Left renal cortex interstitium (tissue), 4 donors: ENCODE measurements at regions not wholly inside any gene's neighbourhood (a gene's known extent, or its start where the extent isn't known, plus 50 kb on each side); places are given as distances from the start of the nearest gene placed in this dataset.
"Not testable (repeated sequence)": the region's sequence is repeated elsewhere in the genome, so short reads cannot be mapped to it uniquely, and the experiment has no call there.

ENCODE experiments used
- DNase-seq, 4 donors: peaks; one replicate each; pipeline ENCODE4 v3.0.0-alpha.2; 2013; ENCODE audit warnings: low read depth in 4 of 4, low spot score in 2 of 4, missing footprints in 1 of 4

DNA sequence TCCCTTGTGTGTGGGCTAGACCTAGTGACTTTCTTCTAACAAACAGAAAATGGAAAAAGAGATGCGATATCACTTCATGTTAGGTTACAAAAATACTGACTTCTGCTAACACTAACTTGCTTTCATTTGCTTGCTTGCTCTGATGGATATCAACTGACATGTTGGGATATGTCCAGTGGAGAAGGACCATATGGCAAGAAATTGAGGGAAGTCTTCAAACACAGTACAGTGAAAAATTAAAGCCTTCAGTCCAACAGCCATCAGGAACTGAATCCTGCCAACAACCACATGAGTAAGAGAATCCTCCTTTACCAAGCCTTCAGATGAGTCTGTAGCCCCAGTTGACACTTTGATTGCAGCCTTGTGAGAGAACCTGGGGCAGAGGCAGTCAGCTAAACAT is 143.9 kb downstream of the MAIP1 start:
- DNase-seq: no peak

DNA sequence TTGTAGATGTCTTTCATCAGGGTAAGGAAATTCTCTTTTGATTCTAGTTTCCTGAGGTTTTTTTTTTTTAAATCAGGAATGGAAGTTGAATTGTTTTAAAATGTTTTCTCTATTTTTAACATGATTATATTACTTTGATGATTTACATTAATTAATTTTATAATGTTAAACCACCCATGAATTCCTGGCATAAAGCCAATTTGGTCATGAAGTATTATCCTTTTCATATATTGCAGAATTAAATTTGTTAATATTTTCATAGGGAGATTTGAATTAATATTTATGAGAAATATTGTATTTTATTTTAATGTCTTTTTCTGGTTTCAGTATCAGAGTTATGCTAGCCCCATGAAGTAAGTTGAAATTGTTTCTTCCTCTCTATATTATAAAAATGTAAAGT is 144.6 kb downstream of the MAIP1 start:
- DNase-seq: no peak

GRCh38 chr2:200101922-200102321 is 146.5 kb downstream of the MAIP1 start:
- DNase-seq: no peak

DNA sequence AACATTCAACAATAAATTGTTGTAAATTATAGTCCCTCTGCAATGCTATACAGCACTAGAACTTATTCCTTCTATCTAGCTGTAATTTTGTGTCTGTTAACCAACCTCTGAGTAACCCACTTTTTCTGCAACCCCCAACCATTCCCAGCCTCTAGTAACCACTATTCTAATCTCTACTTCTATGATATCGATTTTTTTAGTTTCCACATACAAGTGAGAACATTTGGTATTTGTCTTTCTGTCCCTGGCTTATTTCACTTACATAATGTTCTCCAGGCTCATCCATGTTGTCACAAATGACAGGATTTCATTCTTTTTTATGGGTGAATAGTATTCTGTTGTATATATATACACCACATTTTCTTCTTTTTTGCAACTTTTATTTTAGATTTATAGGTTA is 147.6 kb downstream of the MAIP1 start:
- no peak for DNase-seq

DNA sequence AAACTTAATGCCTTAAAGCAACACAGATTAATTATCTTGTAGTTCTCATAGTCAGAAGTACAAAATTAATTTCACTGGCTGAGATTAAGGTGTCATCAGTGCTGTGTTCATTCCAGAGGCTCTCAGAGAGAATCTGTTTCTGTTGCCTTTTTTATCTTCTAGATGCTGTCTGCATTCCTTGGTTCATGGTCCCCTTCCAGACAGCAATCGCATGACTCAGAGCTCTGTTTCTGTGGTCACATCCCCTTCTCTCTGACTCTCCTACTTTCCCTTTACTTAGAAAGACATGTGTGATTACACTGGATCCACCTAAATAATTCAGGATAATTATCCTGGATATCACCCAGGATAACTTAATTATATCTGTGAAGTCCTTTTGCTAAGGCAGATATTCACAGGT is 148.6 kb downstream of the MAIP1 start:
- no peak for DNase-seq

DNA sequence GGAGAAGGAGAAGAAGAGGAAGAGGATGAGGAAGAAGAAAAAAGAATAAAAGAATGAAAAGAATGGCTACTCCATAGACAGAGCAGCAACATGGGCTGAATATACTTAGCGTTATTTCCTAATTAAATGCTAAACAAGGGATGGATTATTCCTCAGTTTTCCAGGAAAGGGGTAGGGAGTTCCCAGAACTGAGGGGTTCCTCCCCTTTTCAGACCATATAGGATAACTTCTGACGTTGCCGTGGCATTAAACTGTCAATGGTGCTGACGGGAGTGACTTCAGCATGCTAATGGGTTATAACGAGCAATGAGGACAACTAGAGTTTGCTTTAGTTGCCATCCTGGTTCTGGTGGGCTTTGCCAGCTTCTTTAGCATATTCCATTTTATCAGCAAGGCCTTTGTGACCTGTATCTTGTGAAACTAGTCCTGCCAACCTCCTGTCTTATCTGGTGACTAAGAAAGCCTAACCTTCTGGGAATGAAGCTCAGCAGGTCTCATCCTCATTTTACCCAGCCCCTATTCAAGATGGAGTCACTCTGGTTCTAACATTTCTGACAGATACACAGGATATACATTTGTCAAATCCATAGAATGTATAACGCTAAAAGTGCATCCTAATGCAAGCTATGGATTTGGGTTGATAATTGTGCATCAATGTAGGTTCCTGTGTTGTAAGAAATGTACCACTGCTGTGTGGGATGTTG is 152.3 kb downstream of the MAIP1 start:
- no peak for DNase-seq

DNA sequence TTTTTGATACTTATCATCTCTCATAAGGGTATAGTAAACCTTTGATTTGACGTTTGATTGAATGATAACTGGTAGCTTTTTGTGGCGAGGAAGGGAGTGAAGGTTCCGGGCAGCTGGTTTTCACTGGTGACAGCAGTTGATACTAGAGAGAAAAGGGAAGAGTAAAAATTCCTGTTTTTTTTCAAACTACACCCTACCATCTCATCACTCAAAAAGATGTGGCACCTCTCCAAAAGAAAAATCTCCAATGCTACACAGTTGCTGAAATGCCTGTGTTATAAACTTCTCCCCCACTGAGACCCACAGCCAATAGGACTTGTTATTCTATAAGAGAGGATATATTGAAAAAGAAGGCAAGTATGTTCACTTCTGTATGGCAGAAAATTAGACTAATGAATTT is 154.0 kb downstream of the MAIP1 start:
- no peak for DNase-seq

DNA sequence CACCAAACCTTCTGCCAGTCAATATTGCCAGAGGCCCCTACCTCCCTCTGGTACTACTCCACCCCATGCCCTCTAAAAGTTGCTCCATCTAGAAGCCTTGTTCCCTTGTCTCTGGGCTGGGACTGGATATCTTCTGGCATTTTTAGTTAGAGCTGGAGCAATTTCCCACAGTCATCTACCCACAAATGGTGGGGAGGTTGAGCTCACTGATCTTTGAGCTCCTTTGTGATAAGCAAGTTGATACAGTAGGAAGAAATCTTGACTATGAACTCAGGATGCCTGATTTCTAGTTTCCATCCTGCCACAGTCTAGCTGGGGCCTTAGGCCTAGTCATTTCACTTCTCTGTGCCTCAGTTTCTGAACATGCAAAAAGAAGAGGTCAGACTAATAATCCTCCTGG is 155.0 kb downstream of the MAIP1 start:
- no peak for DNase-seq

DNA sequence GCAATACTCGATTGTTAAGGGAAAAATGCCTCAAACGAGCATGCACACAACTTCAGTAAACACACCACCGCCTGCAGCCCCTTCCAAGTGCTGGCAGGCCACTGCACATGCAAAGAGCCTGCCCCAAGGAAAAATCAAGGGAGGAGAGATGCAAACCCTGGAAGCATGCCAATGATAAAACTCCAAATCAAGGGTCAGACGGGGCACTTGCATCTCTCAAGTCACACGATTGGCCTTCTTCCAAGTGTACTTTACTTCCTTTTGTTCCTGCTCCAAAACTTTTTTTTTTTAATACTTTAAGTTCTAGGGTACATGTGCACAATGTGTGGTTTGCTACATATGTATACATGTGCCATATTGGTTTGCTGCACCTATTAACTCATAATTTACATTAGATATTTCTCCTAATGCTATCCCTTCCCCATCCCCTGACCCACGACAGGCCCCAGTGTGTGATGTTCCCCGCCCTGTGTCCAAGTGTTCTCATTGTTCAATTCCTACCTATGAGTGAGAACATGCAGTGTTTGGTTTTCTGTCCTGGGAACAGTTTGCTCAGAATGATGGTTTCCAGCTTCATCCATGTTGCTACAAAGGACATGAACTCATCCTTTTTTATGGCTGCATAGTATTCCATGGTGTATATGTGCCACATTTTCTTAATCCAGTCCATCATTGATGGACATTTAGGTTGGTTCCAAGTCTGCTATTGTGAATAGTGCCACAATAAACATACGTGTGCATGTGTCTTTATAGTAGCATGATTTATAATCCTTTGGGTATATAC is 157.8 kb downstream of the MAIP1 start:
- DNase-seq: not testable (repeated sequence)

GRCh38 chr2:200119236-200119635 is 163.9 kb downstream of the MAIP1 start:
- DNase-seq: no peak

DNA sequence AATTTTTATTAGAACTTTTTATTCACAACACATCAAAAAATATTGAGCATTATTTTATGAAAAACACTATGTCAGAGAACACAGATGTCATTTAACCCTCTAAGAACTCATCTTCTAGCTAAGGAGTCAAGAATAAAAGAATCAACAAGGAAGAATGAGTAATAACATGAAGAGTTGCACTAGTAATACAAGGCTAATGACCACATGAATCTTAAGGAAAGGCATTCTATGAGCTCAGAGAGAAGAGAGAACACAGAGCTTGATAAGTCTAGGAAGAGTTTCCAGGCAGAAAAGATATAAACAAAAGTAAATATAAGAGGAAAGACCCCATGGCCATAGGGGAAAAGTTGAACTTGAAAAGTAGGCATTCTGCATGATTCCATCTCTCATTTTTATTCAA is 166.5 kb downstream of the MAIP1 start:
- DNase-seq: no peak

GRCh38 chr2:200122683-200123082 is 167.3 kb downstream of the MAIP1 start:
- DNase-seq: no peak

DNA sequence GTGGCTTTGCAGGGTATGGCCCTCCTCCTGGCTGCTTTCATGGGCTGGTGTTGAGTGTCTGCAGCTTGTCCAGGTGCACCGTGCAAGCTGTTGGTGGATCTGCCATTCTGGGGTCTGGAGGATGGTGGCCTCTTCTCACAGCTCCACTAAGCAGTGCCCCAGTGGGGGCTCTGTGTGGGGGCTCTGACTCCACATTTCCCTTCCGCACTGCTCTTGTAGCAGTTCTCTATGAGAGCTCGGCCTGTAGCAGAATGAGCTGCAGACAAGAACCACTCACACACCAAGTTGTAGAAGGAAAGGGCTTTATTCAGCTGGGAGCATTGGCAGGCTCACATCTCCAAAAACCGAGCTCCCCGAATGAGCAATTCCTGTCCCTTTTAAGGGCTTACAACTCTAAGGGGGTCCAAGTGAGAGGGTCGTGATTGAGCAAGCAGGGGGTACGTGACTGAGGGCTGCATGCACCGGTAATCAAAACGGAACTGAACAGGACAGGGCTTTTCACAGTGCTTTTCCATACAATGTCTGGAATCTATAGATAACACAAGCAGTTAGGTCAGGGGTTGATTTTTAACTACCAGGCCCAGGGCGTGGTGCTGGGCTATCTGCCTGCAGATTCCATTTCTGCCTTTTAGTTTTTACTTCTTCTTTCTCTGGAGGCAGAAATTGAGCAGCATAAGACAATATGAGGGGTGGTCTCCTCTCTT is 169.4 kb downstream of the MAIP1 start:
- DNase-seq: not testable (repeated sequence)

- no peak for DNase-seq
Measured at GRCh38 chr2:200125444-200126284, 170.3 kb downstream of the MAIP1 start.

GRCh38 chr2:200126285-200126670 is 170.9 kb downstream of the MAIP1 start:
- DNase-seq: not testable (repeated sequence)

DNA sequence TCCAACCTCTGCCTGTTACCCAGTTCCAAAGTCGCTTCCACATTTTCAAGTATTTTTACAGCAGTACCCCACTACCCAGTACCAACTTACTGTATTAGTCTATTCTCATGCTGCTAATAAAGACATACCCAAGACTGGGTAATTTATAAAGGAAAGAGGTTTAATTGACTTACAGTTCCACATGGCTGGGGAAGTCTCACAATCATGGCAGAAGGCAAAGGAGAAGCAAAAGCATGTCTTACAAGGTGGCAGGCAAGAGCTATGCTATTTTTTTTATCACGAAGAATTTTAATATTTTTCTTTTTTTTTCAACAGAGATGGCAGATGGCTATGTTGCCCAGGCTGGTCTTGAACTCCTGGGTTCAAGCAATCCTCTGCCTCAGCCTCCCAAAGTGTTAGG is 171.3 kb downstream of the MAIP1 start:
- not testable (repeated sequence) for DNase-seq

DNA sequence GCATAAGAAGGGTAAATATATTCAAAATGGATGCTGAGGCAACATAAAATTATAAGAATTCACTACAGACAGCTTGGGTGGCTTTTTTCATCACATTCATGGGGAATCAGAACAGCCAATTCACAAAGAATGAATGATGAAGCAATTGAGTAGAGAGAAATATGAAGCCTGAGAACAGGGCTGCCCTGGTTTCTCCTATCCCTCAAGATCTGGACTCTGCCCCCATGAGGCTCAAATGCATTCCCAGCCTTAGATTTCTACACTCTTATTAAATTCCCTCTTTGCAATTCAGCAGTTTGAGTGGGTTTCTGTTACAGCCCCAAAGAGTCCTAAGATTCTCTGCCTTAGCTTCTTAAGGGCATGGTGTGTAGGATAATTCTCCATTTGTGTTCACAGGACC is 172.5 kb downstream of the MAIP1 start:
- DNase-seq: no peak

DNA sequence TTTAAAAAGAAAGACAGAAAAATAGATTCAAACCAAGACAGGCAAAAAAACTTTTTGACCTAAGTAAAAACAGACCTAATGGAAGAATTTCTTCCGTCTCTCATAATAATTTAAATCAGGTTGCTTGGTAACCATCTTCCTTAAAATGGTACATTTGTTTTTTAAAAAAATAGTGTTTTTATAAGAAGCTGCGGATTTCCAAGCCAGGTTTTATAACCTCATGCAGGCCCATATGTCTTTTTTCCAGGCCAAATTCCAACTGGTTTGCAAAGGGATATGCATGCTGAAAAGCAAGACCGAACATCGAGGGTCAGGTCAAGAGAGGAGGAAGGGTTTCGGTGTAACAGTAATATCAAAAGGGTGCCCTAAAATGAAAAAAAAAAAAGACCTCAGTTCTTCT is 172.9 kb downstream of the MAIP1 start:
- DNase-seq: no peak

- DNase-seq: no peak
Measured at GRCh38 chr2:200129721-200130462, 174.5 kb downstream of the MAIP1 start.

- DNase-seq: no peak
Measured at GRCh38 chr2:200130762-200131166, 175.4 kb downstream of the MAIP1 start.
